ENCODE measurements at regions not wholly inside any gene's neighbourhood (a gene's known extent, or its start where the extent isn't known, plus 50 kb on each side); places are given as distances from the start of the nearest gene placed in this dataset.

- TF ChIP-seq, protein P1, sequence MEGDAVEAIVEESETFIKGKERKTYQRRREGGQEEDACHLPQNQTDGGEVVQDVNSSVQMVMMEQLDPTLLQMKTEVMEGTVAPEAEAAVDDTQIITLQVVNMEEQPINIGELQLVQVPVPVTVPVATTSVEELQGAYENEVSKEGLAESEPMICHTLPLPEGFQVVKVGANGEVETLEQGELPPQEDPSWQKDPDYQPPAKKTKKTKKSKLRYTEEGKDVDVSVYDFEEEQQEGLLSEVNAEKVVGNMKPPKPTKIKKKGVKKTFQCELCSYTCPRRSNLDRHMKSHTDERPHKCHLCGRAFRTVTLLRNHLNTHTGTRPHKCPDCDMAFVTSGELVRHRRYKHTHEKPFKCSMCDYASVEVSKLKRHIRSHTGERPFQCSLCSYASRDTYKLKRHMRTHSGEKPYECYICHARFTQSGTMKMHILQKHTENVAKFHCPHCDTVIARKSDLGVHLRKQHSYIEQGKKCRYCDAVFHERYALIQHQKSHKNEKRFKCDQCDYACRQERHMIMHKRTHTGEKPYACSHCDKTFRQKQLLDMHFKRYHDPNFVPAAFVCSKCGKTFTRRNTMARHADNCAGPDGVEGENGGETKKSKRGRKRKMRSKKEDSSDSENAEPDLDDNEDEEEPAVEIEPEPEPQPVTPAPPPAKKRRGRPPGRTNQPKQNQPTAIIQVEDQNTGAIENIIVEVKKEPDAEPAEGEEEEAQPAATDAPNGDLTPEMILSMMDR (conservative IDR thresholded peaks at IDR 0.05 in 1 of 2, IDR thresholded peaks at IDR 0.05 in 1 of 2; ENCODE audit: extremely low read depth in 1 of 2, insufficient read depth in 1 of 2, low read depth in 1 of 2, low read length in 2 of 2), result no peak
- TF ChIP-seq EZH2 (IDR thresholded peaks at IDR 0.05; ENCODE audit: borderline replicate concordance, low read length), result no peak
Measured at GRCh38 chr16:80150978-80151721, 389.6 kb upstream of the DYNLRB2 start.
